GM21447 (cell line): ENCODE measurements at regions not wholly inside any gene's neighbourhood (a gene's known extent, or its start where the extent isn't known, plus 50 kb on each side); places are given as distances from the start of the nearest gene placed in this dataset.

Source experiments
- ATAC-seq: cut with Tn5 transposase; IDR thresholded peaks from one replicate; pipeline ENCODE4 v1.9.1; 2021; ENCODE audit not compliant: unreplicated experiment

DNA sequence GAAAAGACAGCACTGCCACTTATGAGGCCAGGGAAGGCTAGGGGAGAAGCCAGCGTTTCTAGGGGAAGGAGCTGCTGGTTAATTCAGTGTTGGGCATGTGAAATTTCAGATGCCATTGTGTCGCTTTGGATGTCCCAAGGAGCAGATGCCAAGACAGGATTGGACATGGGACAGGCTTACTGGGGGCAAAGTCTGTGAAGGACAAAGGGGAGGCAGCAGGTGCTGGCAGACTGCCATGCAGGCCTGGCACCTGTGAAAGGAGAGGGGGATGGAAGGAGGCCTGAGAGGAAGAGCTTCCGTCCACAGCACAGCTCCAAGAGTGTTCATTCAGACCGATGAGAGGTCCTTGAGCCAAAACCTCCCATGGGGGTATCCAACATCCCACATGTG is 255.5 kb upstream of the RPL38 start:
- ATAC-seq, result no peak

DNA sequence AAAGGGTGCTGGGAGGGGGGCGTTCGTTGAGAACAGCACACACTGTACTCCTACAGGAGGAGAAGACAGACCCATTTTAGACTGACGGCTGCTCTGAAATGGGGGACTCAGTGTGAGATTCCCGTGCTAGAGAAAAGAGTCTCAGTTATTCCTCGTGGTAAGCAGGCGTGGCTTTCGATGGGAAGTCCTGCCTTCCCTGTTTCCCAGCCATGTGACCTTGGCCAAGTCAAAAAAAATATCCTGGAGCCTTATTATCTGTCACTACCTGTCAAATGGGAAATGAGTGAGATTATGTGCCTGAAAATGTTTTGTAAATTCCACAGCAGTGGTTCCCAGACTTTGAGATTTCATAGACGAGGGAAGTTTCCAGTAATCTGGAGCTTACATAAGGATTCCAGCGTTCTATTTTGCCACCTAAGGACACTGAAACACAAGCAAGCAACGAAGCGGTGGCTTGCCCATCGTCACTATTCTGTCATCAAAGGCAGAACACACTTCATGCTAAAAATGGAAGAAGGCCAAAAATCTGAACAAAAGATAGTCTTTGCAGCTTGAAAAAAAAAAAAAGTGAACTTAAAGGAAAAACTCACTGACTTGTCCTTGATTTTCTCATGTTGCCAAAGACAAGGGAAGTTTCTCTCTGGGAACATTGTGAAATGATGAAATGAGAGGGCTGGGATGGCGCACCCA is 253.4 kb upstream of the RPL38 start:
- no peak for ATAC-seq

DNA sequence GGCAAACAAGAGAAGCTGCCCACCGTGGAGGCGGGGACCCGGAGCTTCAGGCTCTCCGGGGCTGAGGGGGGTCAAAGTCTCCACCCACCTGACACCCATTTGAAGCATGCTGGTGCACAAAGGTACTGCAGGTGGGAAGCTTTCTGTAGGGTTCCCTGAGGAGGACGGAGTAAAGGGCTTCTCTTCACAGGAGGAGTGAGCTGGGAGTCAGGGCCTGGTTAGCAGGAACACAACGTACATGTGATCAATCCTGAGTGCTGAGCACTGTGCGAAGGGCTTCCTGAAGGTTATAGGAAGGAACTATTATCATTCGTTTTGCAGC is 252.9 kb upstream of the RPL38 start:
- no peak for ATAC-seq

DNA sequence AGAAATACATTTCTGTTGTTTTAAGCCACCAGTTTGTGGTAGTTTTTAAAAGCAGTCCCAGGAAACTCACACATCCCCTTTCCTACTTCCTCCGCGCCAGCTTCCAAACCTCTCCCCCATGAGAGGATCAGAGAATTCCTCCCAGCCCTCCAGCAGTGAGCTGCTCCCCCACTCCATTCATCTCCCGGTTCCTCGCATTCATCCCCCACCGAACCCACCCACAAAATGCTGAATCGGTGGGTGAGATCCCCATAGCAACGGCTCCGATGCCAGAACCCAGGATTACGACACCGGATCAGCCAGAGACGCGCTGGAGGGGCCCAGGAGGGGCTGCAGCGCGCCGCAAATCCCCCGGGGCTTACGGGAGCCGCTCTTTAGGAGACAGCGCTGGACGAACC is 251.4 kb upstream of the RPL38 start:
- no peak for ATAC-seq

DNA sequence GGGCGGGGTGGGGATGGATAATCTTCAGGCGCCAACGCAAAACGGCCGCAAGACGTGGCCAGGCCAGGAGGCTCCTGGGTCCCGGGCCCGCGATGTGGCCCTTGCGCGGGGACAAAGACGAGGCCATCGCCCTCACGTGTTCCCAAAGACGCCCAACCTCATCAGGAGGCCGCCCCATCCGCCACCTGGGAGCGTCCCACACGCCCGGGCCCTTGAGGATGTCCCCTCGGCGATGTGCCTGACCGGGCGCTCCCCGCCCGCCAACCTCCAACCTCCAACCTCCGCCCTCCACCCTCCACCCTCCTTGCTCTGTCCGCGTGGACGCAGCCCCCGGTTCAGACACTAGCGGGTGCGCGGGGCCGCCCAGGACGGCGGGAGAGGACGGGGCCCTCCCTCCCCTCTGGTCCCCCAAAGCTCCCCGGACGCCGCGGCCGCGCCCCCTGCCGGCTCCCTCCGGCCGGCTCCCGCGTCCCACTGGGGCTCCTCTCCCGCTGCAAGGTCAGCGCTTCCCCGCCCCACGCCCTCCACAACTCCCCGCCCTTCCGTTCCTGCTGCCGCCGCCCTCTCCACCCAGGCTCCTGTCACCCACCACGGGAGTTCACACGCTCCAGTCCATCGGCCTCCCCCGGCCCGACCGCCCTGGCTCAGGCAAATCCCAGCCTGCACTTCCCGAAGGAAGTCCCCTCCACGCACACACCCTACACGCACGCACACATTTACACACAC is 250.8 kb upstream of the RPL38 start:
- no peak for ATAC-seq

DNA sequence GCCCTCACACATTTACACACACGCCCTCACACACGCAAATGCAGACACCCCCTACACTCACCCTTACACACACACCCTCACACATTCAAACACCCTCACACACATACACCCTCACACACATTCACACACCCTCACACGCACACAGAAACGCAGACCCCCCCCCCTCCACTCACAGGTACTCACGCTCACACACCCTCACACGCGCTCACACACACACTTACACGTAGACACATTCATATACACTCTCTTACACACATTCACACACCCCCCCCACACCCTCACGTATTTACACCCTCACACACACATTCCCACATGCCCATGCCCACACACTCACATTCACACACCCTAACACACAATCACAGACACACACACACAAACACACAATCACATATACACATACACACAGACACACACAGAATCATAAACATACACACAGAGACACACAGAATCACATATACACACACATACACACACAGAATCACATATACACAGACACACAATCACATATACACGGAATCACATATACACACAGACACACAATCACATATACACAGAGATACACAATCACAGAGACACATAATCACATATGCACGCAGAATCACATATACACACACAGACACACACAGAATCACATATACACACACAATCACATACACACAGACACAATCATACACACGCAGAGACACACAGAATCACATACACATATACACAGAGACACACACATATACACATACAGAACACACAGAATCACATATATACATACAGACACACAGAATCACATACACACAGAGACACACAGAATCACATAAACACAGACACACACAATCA is 250.1 kb upstream of the RPL38 start:
- ATAC-seq, result no peak

DNA sequence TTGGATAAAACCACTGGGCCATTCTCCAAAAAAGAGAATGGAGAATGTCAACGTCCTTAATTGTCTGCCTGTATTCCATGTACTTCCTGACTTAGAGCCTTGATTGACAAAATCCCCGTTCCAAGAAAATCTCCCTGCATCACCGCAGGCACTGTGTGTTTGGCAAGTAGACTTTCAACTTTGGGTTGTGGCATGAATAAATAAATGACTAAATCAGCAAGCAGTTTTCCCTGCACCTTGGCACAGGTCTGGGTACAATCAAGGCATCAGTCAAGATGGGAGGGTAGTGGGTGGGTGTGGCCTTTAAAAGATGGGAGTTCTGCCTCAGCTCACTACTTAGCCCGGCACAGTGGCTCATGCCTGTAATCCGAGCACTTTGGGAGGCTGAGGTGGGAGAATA is 248.5 kb upstream of the RPL38 start:
- no peak for ATAC-seq

DNA sequence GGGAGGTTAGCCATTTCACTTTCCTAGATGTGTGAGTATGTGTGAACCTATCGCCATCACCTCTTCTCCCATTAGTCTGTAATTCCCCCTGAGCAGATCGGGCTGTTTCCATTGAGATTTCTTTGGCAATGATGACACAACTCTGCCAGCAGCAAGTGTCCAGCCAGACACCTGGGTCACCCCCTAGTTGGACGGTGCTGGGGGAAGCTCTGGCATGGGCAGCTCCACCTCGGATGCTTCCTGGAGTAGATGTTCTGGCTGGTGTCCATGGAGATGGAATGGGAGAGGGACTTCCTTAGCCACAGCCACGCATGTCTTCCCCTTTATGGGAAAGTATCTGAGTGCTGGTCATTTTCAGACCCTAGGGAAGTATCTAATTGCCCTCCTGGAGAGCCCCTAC is 247.9 kb upstream of the RPL38 start:
- no peak for ATAC-seq

DNA sequence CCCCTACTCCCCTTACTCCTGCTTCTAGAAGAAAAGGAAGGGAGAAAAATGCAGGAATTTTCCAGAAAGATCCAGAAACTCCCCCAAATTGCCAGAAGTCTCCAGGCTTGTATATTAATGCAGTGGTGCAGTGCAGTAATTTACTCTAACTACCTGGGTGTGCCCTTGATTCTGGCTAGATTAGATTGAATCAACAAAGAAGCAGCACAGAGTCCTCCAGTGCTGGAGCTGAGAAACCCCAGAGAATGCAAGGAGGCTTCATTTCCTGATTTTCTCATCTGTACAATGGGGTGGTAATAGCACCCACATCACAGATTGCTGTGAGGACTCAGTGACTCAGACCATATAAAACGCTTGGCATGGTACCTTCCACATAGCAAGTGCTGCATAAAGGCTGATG is 247.3 kb upstream of the RPL38 start:
- ATAC-seq, result no peak

DNA sequence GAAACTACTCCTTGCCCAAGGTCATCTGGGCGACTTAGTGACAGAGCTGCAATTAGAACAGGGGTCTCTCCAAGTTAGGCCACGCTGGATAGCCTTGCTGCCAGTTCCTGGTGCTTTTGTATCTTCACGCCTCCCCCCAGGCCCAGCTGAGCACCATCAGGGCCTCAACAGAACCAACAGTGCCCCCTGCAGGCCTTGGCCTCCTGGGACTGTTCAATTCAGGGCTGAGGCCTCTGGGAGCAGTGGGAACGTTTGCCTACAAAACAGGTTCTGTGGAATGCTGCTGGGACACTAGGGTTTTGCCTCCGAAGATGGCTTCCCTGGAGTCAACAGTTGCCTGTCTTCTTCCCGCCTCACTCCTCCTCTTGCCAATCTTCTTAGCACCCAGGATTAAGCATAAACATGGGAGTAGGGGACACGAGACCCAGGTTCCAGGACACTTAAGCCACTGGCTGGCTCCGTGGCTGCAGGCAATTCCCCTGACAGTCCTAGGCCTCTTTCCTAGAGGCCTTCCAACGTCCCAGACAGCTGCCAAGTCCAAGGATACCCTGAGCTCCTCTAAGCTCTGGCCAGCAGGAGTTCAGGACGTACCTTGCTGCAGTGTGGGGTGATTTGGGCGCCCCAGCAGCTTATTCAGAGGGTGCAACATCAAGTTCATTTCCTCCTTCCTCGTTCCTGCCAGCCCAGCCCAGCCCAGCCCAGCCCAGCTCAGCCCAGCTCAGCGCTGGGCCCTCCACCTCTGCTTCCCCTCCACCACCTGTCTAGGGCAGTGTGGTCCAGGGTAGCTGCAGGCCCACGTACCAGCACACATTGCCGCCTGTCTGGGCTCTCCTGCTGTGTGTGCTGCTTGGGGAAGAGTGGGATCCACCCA is 246.6 kb upstream of the RPL38 start:
- no peak for ATAC-seq

DNA sequence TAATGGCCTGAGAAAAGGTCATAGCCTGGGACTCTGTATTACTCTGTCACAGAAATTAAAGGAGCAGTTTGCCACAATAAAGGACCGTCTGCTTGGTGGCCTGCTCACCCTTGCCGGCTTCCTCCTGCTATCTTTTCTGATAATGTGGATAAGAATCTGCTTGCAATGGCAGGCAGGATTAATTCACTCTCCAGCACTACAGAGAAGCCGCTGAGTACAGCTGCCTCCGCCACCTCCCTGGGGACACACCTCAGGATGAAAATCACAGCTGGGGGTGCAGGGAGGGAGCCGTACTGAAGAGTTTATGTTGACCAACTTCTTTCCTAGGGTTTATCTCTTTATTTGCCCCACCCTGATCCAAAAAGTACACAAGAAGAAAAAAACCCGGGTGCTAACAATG is 245.9 kb upstream of the RPL38 start:
- ATAC-seq, result no peak

DNA sequence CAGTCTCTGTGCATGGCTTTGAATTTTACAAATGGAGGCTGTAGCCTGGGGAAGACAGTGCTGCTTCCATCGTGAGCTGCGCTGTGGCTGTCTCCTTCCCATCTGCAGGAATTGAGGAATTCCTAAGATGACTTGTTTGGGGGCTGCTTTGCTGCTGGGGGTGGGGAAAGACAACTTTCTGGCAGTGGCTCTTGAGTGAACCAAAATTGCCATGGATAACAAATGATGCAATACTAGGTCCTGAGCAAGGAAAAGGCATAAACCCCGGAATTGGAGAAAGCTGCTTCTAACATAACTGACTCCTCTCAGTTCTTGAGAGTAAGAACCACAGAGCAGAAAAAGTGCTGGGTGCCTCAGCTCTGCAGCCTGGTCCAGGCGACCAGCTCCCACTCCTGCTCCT is 245.0 kb upstream of the RPL38 start:
- no peak for ATAC-seq

DNA sequence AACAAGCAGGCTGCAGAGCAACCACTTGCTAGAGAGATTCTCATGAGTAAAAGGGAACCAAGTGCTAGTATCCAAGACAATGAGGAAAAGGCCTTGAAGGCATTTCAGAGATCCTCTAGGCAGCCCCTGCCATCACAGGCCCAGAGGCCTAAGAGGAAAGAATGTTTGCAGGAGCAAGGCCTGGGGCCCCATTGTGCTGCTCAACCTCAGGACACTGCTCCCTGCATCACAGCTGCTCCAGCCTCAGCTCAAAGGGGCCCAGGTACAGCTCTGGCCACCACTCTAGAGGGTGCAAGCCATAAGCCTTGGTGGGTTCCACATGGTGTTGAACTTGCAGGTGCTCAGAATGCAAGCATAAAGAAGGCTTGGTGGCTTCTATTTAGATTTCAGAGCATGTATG is 243.0 kb upstream of the RPL38 start:
- no peak for ATAC-seq

DNA sequence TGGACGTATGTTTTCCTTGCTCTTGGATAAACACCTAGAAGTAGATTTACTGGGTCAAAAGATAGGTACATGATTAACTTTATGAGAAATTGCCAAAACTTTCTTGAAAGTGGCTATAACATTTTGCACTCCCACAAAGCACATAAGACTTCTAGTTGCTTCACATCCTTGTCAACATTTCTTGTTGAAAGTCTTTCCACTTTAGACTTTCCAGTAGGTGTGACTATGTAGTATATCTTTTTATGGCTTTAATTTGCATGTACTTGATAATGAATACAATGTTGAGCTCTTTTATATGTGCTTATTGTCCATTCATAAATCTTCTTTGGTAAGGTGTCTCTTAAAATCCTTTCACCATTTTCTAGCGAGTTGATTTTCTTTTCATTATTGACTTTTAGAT is 241.2 kb upstream of the RPL38 start:
- ATAC-seq, result no peak

DNA sequence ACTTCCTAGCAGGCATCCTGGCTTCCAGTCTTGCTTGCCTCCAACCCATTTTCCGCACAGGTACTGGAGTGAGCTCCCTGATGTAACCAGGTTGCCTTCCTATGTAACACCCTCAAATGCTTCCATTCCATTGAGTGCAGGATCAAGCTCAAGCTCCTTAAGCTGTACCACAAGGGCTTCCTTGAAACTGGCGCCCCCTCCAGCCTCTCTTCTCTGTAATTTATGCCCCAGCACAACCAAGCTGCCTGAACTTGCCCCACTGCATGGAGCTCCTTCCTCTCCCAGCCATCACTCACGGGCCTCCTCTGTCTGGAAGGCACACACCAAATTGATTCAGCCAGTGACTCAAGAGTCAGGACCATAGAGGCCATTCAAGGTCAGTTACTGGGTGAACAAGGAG is 234.8 kb upstream of the RPL38 start:
- ATAC-seq, result no peak

DNA sequence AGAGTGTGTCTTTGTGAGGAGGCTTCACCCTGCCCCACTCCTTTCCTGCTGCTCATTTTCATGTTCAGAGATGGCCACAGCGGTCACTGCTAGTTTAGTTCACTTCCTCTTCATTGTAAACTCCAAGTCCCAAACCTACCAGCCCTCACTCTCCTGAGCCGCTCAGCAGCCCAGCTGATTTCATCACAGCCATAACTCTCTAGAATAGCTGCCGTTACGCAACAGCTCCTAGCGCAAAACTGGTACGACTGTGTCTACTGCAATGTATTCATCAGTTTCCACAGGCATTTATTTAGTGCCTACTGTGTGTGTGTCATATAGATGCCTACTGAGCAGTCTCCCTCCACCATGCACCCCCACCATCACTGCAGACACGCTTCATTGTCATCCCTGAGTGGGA is 233.5 kb upstream of the RPL38 start:
- ATAC-seq, result no peak

DNA sequence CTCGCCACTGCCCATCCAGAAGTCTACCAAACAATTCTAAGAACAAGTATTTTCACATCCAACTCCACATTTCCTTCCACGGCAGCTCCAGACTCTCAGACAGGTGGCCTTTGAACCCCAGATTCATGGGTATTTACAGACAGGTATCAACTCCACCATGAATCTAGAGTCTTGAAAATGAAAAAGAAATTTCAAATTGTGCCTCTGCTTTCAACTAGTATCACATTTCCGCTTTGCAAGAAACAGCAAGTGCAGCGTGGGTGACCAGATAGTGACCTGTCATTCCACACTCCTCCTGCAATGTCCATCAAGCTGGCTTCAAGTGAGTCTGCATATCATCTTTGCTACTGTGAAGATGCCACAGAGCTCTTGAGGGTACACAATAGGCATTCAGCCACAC is 232.4 kb upstream of the RPL38 start:
- ATAC-seq, result no peak

DNA sequence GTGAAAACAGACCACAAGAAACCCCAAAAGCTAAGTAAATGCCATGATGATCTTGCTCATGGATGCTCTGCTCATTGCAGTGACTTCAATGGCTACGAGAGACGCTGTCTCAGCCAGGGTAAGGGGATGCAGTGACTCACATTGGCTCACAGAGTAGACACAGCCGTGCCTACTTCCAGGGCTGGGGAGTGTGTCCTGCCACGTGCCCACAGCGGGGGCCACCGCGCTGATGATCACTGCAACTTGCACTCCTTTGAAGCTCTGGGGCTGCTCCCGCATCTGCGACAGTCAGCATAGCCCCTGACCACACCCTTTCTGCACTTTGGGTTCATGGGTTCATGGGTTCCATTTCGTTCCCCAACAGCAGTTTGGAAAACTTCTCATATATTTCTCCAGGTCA is 231.4 kb upstream of the RPL38 start:
- no peak for ATAC-seq

DNA sequence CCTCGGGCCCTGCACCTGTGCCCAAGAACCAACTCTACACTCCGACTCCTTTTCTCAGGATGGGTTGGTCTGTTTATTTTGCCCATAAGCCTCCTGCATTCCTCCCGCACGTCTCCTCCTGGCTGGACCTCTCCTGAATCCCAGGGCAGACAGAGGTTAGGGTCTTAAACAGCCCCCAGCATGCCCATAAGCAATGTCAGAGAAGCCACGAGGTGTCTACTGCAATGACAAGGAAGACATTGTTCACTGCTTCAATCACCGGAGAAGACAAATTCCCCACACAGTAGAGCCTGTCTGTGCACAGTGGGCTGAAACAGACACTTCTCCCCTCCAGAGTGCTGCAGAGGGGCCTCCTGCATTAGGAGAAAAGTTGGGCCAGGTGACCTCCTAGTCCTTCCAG is 230.6 kb upstream of the RPL38 start:
- ATAC-seq, result no peak

DNA sequence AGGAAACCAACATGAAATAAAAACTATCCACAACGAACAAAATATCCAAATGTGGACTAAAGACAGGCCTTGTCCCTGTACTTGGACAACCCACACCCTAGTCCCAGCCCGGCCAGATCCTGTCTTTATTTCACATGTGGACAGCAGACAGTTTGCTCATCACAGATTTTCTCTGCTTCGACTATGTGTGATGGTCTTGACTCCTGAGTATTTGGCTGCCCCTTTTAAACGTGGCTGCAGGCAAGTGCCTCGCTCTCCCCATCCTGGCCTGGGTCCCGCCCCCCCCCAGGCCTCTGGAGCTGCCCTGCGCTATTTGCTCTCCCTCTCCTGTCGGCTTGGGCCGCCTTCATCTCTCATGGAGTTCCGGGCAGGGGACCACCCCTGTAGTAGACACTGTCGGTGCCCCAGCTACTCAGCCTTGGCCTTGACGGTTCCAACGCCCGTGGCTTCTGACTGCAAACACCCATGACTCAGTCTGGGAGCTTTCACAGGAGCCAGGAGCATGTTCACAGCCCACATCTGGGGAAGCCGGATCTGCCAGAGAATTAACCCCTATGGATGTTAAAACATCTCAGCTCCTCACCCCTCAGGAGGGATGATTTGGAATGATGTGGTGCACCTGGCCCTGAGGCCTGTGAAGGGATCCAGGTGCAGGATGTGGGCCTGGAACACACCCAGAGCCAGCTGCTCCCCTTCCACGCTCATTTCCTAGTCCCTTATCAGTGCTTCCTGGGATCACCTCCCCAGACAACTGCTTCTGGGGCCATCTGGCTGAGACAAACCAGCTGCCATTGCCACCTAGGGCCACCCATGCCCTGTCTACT is 229.7 kb upstream of the RPL38 start:
- ATAC-seq, result no peak

DNA sequence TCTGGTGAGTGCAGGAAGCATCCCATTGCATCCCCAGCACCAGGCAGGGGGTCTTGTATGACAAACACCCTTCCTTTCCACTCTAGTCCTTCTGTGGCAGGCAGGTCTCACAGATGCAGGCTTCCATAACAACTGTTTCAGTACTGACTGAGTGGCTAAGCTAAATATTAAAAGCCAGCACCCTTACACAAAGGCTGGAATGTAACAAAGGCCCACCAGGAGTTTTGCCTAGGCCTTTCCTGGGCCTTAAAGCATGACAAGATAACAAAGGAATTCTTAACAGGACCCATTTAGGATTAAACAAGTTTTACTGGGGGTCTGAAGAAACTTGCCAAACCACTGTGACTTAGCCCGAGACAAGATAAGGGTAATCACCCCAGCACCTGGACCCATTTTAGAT is 228.9 kb upstream of the RPL38 start:
- no peak for ATAC-seq
